VCaP (cell line): ENCODE measurements at regions not wholly inside any gene's neighbourhood (a gene's known extent, or its start where the extent isn't known, plus 50 kb on each side); places are given as distances from the start of the nearest gene placed in this dataset.

ENCODE experiments used
- H3K27ac ChIP-seq: fragments of 450-650 bp; 2 replicates; pipeline ENCODE4 v1.5.1; 2017
- CTCF ChIP-seq: fragments of 450-650 bp; conservative IDR thresholded peaks from 2 replicates; pipeline ENCODE4 v1.5.1; 2017; ENCODE audit warnings: mild to moderate bottlenecking, moderate library complexity

GRCh38 chr4:34157547-34157946 is 2086.8 kb downstream of the ARAP2 start:
- H3K27ac ChIP-seq: no peak overlapping the region
- no peak for TF ChIP-seq CTCF

GRCh38 chr4:34158878-34159277 is 2085.4 kb downstream of the ARAP2 start:
- H3K27ac ChIP-seq: no peak overlapping the region
- TF ChIP-seq CTCF: no peak

- H3K27ac ChIP-seq: no peak overlapping the region
- TF ChIP-seq CTCF: no peak
Measured at GRCh38 chr4:34170946-34171345, 2073.4 kb downstream of the ARAP2 start.

- TF ChIP-seq CTCF: no peak
- no peak overlapping the region for H3K27ac ChIP-seq
Measured at GRCh38 chr4:34176609-34177008, 2067.7 kb downstream of the ARAP2 start.

GRCh38 chr4:34178476-34178875 is 2065.8 kb downstream of the ARAP2 start:
- H3K27ac ChIP-seq: no peak overlapping the region
- no peak for TF ChIP-seq CTCF

GRCh38 chr4:34181311-34181841 is 2062.9 kb downstream of the ARAP2 start:
- TF ChIP-seq CTCF: no peak
- no peak overlapping the region for H3K27ac ChIP-seq

- TF ChIP-seq CTCF: no peak
- H3K27ac ChIP-seq: no peak overlapping the region
Measured at GRCh38 chr4:34181891-34182290, 2062.4 kb downstream of the ARAP2 start.
